GM20000 (cell line): ENCODE measurements at regions not wholly inside any gene's neighbourhood (a gene's known extent, or its start where the extent isn't known, plus 50 kb on each side); places are given as distances from the start of the nearest gene placed in this dataset.

ENCODE experiments used
- DNase-seq: peaks from one replicate; pipeline ENCODE4 v3.0.0; 2012; ENCODE audit warnings: low spot score
- TF ChIP-seq, protein P1 (sequence below): IDR thresholded peaks from 2 replicates; pipeline ENCODE4 v1.5.1; 2012; ENCODE audit warnings: mild to moderate bottlenecking, control low read depth; ENCODE audit errors: extremely low read depth, missing control alignments

GRCh38 chr1:47638713-47639112, 200.9 kb downstream of the FOXD2 start:
- DNase-seq, result no peak
- TF ChIP-seq, protein P1, sequence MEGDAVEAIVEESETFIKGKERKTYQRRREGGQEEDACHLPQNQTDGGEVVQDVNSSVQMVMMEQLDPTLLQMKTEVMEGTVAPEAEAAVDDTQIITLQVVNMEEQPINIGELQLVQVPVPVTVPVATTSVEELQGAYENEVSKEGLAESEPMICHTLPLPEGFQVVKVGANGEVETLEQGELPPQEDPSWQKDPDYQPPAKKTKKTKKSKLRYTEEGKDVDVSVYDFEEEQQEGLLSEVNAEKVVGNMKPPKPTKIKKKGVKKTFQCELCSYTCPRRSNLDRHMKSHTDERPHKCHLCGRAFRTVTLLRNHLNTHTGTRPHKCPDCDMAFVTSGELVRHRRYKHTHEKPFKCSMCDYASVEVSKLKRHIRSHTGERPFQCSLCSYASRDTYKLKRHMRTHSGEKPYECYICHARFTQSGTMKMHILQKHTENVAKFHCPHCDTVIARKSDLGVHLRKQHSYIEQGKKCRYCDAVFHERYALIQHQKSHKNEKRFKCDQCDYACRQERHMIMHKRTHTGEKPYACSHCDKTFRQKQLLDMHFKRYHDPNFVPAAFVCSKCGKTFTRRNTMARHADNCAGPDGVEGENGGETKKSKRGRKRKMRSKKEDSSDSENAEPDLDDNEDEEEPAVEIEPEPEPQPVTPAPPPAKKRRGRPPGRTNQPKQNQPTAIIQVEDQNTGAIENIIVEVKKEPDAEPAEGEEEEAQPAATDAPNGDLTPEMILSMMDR, result no peak

GRCh38 chr1:47643306-47644211, 205.7 kb downstream of the FOXD2 start:
- DNase-seq, result no peak

GRCh38 chr1:47644212-47644573, 206.3 kb downstream of the FOXD2 start:
- DNase-seq, result no peak
- TF ChIP-seq, protein P1, result no peak

More at GRCh38 chr1:47643306-47644211, 205.7 kb downstream of the FOXD2 start:
- TF ChIP-seq, protein P1, result no peak

GRCh38 chr1:47645151-47645550, 207.3 kb downstream of the FOXD2 start:
- TF ChIP-seq, protein P1, result no peak
- DNase-seq, result no peak

GRCh38 chr1:47646676-47647075, 208.8 kb downstream of the FOXD2 start:
- no peak for DNase-seq
- TF ChIP-seq, protein P1, result no peak

GRCh38 chr1:47647327-47647845, 209.5 kb downstream of the FOXD2 start:
- no peak for DNase-seq
- TF ChIP-seq, protein P1, result no peak

GRCh38 chr1:47650205-47650604, 212.4 kb downstream of the FOXD2 start:
- TF ChIP-seq, protein P1, result no peak

More at GRCh38 chr1:47650205-47650604, 212.4 kb downstream of the FOXD2 start:
- DNase-seq, result no peak
